ENCODE measurements at regions not wholly inside any gene's neighbourhood (a gene's known extent, or its start where the extent isn't known, plus 50 kb on each side); places are given as distances from the start of the nearest gene placed in this dataset.

GRCh38 chr2:7846607-7847006 is 835.2 kb upstream of the ID2 start:
- Mint-ChIP-seq H3K4me1 (ENCODE audit: low read depth) (peaks cover 23% of the 10 kb centered on the region), H3K9me3 (no peaks in the 10 kb centered on the region), H3K27ac (no peak overlapping the region), H3K27me3 (no peaks in the 10 kb centered on the region), H3K36me3 (ENCODE audit: low read depth) (no peaks in the 10 kb centered on the region), H3K4me3 (no peak overlapping the region)
- intact Hi-C loops (cut with micrococcal nuclease): no loop called here
- ATAC-seq (no peak), DNase-seq (no peak)
- CTCF ChIA-PET: no interaction called here
- TF ChIP-seq, protein P1, sequence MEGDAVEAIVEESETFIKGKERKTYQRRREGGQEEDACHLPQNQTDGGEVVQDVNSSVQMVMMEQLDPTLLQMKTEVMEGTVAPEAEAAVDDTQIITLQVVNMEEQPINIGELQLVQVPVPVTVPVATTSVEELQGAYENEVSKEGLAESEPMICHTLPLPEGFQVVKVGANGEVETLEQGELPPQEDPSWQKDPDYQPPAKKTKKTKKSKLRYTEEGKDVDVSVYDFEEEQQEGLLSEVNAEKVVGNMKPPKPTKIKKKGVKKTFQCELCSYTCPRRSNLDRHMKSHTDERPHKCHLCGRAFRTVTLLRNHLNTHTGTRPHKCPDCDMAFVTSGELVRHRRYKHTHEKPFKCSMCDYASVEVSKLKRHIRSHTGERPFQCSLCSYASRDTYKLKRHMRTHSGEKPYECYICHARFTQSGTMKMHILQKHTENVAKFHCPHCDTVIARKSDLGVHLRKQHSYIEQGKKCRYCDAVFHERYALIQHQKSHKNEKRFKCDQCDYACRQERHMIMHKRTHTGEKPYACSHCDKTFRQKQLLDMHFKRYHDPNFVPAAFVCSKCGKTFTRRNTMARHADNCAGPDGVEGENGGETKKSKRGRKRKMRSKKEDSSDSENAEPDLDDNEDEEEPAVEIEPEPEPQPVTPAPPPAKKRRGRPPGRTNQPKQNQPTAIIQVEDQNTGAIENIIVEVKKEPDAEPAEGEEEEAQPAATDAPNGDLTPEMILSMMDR (IDR thresholded peaks at IDR 0.05): no peak
- POLR2A ChIA-PET: interaction anchor here (0.9 to 1.1 kb wide), 2 partner anchors 9 to 151 kb away, joined by 3 read pairs; no protein-coding TSS in a partner anchor

GRCh38 chr2:7847321-7847720 is 834.5 kb upstream of the ID2 start:
- H3K4me3 Mint-ChIP-seq: no peak overlapping the region
- H3K36me3 Mint-ChIP-seq (ENCODE audit: low read depth): no peaks in the 10 kb centered on the region
- TF ChIP-seq, protein P1 (IDR thresholded peaks at IDR 0.05): no peak
- DNase-seq: no peak
- POLR2A ChIA-PET: interaction anchor here (0.9 to 1.5 kb wide), 5 partner anchors 10 to 150 kb away, joined by 3 to 6 read pairs (median 3); no protein-coding TSS in a partner anchor
- ATAC-seq: no peak
- peaks cover 21% of the 10 kb centered on the region for H3K4me1 Mint-ChIP-seq (ENCODE audit: low read depth)
- H3K27ac Mint-ChIP-seq: peak overlapping the region; percentile 83
- no peaks in the 10 kb centered on the region for H3K27me3 Mint-ChIP-seq
- H3K9me3 Mint-ChIP-seq: no peaks in the 10 kb centered on the region
- CTCF ChIA-PET: interaction anchor here (1.0 kb wide), 1 partner anchor 10 kb away, joined by 4 read pairs; no protein-coding TSS in a partner anchor
- intact Hi-C loops (cut with micrococcal nuclease): no loop called here

DNA sequence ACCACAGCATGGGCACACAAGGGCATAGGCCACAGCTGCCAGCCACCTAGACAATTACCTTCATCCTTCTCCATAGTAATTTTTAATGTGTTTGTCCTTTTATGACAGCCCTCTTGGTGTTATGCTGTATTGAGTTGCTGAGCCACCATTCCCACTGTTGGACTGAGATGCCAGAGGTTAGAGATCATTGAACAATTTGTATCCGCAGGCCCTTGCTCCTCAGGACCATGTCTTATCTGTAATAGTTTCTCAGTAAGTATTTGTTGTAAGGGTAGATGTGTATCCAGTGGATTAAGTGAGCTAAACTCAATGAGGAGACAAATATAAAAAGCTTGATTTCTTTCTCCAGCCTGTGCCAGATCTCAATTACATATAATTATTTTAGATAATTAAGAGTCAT is 832.8 kb upstream of the ID2 start:
- POLR2A ChIA-PET: interaction anchor here (1.1 kb wide), 1 partner anchor 105 kb away, joined by 3 read pairs; no protein-coding TSS in a partner anchor
- no peaks in the 10 kb centered on the region for H3K36me3 Mint-ChIP-seq (ENCODE audit: low read depth)
- intact Hi-C loops (cut with micrococcal nuclease): no loop called here
- TF ChIP-seq, protein P1 (IDR thresholded peaks at IDR 0.05): no peak
- ATAC-seq (no peak), DNase-seq (no peak)
- H3K27me3 Mint-ChIP-seq: no peaks in the 10 kb centered on the region
- peaks cover 21% of the 10 kb centered on the region for H3K4me1 Mint-ChIP-seq (ENCODE audit: low read depth)
- H3K27ac Mint-ChIP-seq: peak overlapping the region; percentile 56
- H3K9me3 Mint-ChIP-seq: no peaks in the 10 kb centered on the region
- CTCF ChIA-PET: no interaction called here
- H3K4me3 Mint-ChIP-seq: no peak overlapping the region

GRCh38 chr2:7849531-7849930 is 832.3 kb upstream of the ID2 start:
- TF ChIP-seq, protein P1 (IDR thresholded peaks at IDR 0.05): no peak
- no peaks in the 10 kb centered on the region for H3K36me3 Mint-ChIP-seq (ENCODE audit: low read depth)
- H3K27me3 Mint-ChIP-seq: no peaks in the 10 kb centered on the region
- ATAC-seq: no peak
- intact Hi-C loops (cut with micrococcal nuclease): no loop called here
- H3K9me3 Mint-ChIP-seq: no peaks in the 10 kb centered on the region
- H3K4me3 Mint-ChIP-seq: no peak overlapping the region
- H3K27ac Mint-ChIP-seq: no peak overlapping the region
- ChIA-PET POLR2A (no interaction called here), CTCF (no interaction called here)
- no peak for DNase-seq
- H3K4me1 Mint-ChIP-seq (ENCODE audit: low read depth): peaks cover 21% of the 10 kb centered on the region

DNA sequence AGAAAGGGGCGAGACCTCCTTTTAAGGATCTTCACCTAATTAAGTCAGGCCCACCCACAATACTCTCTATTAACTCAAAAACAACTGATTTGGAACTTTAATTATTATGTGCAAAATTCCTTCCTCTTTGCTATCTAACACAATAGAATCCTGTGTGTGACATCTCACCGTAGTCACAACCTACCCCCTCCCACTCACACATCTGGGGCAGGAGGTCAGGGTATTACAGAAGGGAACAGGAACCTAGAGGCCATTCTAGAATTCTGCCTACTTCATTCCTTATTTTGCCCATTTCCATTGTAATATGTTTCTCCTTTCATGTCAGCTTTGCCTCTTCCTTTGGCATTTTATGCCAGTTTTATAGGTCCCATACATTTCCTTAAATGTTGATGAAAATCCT is 829.3 kb upstream of the ID2 start:
- DNase-seq (no peak), ATAC-seq (no peak)
- no peaks in the 10 kb centered on the region for H3K36me3 Mint-ChIP-seq (ENCODE audit: low read depth)
- ChIA-PET POLR2A (interaction anchor here (0.7 kb wide), 1 partner anchor 27 kb away, joined by 3 read pairs; no protein-coding TSS in a partner anchor), CTCF (interaction anchor here (1.3 kb wide), 1 partner anchor 16 kb away, joined by 5 read pairs; no protein-coding TSS in a partner anchor)
- TF ChIP-seq, protein P1 (IDR thresholded peaks at IDR 0.05): no peak
- H3K9me3 Mint-ChIP-seq: no peaks in the 10 kb centered on the region
- H3K27me3 Mint-ChIP-seq: no peaks in the 10 kb centered on the region
- peaks cover 16% of the 10 kb centered on the region for H3K4me1 Mint-ChIP-seq (ENCODE audit: low read depth)
- no peak overlapping the region for H3K4me3 Mint-ChIP-seq
- no peak overlapping the region for H3K27ac Mint-ChIP-seq
- intact Hi-C loops (cut with micrococcal nuclease): no loop called here
